NCI-H460 (cell line): ENCODE measurements at regions not wholly inside any gene's neighbourhood (a gene's known extent, or its start where the extent isn't known, plus 50 kb on each side); places are given as distances from the start of the nearest gene placed in this dataset.
"Not testable (repeated sequence)": the region's sequence is repeated elsewhere in the genome, so short reads cannot be mapped to it uniquely, and the experiment has no call there.

Experiments used
- DNase-seq: peaks from one replicate; pipeline ENCODE4 v3.0.0-alpha.2; 2016; ENCODE audit warnings: low read depth; ENCODE audit errors: extremely low read depth

DNA sequence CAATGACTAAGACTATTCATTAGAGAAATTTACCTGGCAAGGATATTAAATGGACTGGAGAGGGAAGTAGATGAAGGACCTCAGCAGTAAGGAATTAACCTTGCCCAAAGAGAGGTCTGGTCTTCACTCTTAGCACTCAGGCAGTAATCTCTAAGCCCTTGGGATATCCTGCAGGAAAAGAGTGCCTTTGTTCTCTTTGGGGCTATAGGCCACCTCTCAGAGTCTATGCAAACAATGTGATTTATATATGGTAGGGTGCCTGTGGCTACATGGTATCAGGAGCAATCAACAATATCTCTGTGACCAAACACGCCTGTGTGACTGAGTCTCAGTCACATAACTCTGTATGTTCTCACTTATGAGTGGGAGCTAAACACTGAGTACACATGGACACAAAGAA lies 154.7 kb upstream of the CDK1 start:
- no peak for DNase-seq

DNA sequence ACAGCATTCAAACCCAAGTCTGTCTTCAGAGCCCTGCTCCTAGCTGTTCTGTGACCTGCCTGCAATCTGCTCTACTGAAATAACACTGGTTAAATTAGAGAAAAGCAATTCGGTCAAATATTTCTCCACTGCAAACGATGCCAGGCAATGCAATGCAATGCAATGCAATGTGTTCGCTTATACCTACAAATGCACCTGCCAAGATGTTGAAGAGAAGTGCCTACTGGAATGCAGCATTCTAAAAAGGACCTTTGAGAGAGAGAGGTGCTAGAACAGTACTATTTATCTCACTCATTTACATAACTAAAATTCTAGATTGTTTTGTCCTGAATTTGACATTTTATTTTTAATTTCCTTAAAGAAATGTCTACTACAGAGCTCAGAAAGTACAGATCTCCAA lies 157.3 kb upstream of the CDK1 start:
- DNase-seq, result no peak

DNA sequence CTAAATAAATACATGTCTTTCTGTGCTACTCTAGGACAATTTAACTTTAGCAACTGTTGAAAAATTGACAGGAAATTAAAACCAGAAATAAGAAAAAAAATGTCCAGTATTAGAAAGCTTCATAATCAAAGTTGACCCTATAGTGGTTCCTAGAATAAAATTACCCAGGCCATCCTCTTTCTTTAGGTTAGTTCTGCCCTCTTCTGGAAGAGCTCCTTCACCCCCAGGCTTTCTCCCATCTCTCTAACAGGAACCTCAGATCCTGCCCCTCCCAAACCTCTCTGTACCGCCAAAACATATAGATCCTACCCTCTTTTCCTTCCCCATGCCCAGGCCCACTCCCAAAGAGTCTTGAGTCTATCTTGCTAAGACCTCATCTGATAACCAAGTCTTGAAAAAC lies 159.4 kb upstream of the CDK1 start:
- no peak for DNase-seq

DNA sequence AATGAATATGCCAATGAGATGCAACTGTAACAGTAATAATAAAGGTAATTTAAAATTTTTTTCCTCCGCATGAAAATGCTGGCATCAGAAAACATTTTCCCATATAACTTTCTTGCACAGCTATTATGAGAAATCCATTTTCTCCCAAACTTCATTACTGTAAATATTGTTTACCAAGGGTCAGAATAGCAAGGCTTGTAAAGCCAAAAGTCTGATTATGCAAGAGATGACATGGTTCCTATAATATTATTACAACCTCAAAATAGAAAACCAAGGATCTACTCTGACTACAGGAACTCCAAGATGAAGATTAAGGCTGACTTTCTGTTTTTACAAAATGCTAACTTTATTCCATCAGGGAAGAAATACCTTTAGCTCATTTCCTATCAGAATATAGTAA lies 162.7 kb upstream of the CDK1 start:
- DNase-seq, result no peak

DNA sequence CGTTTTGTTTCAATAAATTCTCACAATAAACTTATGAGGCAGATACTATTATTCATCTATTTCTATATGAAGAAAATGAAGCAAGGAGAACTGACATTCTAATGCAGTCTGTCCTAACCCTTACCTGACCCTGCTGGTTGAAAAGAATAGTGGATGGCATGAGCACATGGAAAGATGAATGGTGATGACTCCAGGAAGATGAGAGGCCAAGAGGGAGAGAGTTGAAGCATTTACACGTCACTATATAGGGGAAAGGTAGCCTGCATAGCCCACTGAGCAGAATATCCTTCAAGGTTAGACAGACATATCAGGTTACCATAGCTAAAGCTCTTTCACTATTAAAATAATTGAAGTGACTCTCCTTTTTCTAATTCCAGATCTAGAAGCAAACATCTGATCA lies 163.9 kb upstream of the CDK1 start:
- DNase-seq, result no peak

DNA sequence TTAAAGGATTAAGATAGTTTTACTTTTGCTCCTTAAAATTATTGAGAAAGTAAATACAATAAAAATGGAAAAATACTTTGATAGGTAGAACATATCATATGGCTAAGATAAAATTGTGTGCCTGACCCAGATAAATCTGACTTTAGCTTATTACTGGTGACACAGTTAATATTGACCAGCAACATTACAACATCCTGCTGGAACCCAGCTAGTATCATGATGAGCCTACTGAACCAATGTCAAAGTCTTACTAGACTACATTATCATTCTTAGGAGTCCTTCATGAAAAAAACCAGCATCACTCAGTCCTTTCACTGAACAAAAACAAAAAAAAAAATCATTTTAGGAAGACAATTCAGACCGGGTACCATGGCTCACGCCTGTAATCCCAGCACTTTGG lies 164.8 kb upstream of the CDK1 start:
- DNase-seq, result no peak

DNA sequence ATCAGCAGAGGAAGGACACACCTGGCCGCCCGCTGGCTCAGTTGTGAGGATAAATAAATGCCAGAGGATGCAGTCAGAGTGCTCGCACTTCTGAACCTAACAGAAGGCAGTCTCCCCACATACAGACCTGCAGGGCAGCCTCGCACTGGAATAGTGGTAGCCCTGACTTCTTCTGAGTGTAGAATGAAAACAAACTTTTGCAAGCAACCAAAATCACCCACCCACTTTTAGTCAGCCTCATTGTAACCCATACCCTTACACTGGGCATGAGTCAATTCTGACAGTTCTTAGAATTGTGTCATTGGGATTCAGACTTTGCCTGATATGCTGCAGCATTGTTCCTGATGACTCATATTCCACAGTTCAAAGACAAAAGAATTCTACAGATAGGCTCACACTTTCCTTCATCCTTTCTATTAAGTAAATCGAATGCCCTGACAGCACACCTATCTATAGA lies 167.0 kb upstream of the CDK1 start:
- DNase-seq, result peak; percentile 8

DNA sequence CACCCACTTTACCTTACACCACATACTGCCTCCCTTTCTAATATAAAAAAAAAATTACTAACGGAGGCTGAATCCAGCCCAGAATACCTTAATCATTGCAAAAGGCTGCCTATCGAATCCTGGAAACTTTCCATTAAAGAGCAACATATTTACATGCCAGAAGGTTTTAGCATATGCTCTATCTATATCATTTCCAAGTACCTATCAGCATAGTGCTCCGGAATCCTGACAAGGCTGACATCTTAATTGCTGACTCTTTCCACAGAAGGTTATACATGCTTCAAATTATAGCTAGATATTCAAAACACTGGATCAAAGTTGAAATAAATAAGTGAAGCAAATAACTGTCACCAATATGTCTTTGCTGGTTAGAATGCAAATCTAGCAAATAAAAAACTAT lies 170.9 kb upstream of the CDK1 start:
- DNase-seq, result no peak

DNA sequence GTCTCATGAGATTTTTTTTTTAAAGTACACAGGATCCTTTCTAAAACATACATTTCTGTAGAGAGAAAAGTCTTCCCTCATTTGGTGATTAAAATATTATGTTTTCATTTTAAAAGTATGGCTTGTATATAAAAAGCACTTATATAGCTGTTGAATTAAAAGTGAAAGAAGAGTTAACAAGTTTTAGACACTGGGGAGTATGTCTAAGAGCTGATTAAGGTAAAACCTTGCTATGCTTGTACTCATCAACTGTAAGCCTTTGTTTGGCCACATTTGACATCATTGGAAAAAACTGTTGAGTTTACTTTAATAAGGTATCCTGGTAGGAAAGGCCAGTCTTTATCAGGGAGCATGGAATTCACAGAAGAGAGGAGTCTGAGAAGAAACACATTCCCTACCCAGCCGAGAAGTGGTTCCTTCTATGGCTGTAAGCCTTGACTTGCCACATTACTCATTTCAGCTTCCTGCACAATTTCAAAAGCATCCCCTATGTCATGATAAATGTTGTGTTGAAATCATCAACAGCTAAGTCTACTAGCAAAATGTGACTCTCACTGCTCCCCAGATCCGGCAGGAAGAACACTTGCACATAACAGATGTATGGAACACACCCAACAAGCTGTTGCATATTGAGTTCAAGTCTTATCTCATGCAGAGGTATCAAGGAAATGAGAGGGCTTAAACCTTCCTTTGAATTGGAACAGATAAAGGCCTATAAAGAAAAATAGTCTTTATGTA lies 171.8 kb upstream of the CDK1 start:
- no peak for DNase-seq

DNA sequence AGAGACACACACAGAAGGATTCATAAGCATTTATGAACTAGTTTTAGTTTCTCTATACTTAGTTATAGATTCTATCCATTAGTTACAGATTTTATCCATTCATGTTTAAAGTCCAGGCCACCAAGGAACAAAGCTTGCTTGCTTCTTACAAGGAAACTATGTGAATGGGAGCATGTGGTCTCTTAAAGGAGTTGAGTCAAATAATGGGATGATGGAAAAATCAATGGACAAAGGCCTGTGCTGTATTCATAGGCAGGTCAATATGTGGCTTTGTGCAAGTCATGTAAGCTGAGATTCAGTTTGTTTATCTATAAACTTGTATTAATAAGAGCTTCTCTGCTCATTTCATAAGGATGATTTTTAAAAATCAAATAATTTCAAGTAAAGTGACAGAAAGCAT lies 172.8 kb upstream of the CDK1 start:
- DNase-seq, result no peak

DNA sequence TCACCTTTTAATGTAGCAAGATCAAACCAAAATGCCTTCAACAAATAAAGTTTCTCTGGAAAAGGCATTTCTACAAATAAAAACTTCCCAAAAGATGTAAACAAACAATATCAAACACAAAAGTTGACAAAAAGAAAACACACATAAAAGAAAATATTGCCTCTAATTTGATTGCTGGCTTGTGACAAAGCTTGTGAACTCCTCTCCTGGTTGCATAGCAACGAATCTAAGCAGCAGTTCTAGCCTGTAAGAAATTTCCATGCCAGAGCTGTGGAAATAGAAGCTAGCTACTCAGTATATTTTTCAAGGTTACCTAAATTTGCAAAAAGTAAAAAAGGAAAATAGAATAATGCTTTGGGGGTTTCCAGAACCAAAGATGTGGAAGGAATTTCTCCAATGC lies 173.9 kb upstream of the CDK1 start:
- DNase-seq, result no peak

DNA sequence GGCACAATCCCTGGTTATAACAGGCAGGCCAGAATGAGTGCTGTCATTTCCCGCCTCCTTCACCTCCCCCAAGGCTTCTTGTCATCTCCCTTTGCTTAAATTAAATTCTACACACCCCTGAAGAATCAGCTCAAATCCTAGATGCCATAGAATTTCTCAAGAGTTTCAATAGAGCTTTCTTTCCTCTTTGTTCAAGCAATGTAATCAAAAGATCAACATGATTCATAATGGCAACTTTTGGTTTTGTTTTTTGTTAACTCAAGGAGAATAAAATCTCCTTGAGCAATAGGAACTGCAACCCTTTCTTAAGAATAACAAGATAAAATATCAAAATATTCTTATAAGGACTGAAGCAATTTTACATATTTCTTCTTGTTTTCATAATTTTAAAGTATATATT lies 180.8 kb upstream of the CDK1 start:
- DNase-seq, result no peak

DNA sequence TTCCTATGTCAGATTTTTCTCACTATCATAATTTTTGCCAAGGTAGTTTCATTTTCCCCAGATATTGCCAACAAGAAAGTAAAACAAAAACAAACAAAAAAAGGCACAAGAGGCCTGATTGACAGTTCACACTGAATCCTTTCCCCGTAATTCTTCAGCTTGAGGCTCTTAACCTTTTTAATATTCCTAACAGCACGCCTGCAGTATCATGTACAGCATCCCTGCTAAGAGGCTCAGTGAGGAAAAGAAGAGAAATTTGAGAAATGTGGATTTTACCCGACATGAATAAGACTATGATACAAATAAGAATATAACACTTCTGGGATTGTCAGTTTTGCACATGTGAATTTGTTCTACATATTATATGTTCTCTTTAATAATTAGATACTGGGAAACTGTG lies 182.4 kb upstream of the CDK1 start:
- no peak for DNase-seq

DNA sequence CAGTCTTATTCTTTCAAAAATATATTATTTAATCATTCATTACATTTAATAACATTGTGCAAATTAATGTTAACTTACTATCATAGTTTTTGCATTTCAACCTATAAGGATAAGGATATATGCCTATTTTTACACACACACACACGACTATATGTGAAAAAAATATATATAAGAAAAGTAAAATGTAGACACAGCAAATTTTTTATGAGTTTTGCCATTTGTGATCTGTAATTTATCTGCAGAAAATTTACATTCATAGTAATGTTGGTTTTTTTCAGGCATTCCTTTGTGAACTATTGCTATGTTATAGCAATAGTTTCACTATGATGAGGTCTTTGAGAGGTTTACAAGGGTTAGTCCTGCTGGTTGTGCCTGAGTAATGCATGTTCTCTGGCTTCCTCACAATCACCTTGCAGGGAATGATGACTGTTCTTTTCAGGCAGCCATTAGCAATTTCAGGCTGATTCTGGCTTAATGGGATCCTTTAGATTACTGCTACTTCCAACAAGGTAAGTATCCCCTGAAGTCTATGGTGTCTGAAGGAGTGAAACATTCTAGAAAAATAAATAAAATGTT lies 183.7 kb upstream of the CDK1 start:
- DNase-seq, result no peak

DNA sequence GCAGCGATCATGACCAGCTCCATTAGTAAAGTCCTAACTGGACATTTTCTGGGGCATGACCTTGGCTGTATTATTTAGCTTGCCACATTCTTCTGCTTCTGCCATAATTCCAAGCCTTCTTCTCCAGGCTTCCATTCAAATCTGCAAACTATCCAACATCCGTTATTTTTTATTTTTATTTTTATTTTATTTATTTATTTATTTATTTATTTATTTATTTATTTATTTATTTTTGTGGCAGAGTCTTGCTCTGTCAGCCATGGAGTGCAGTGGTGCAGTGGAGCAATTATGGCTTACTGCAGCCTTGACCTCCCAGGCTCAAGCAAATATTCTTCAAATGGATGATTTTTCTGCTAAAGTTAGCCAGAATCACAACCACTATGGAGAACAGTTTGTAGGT lies 187.2 kb upstream of the CDK1 start:
- DNase-seq, result no peak

DNA sequence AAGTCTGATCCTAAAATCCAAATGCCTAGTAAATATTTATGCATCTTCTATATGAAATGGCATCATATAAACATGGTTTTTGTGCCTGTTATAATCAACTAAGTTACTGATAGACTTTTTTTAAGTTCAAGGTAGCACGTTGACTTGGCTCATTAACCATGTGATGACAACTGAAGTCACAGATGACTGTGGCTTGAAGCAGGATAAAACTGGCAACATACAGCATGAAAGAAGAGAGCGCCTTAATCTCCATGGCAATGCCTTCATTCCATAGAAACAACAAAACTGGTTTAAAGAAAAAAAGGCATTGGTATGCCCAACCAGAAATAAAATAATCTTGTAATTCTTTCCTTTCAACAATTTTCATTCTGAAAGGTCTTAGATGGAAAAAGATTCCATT lies 188.9 kb upstream of the CDK1 start:
- DNase-seq, result no peak

DNA sequence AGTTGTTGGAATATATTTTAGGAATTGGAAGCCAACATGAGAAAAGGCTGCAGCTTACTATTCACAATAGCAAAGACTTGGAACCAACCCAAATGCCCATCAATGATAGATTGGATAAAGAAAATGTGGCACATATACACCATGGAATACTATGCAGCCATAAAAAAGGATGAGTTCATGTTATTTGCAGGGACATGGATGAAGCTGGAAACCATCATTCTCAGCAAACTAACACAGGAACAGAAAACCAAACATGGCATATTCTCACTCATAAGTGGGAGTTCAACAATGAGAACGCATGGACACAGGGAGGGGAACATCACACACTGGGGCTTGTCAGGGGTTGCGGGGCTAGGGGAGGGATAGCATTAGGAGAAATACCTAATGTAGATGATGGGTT lies 192.1 kb upstream of the ANK3 start:
- DNase-seq, result not testable (repeated sequence)

DNA sequence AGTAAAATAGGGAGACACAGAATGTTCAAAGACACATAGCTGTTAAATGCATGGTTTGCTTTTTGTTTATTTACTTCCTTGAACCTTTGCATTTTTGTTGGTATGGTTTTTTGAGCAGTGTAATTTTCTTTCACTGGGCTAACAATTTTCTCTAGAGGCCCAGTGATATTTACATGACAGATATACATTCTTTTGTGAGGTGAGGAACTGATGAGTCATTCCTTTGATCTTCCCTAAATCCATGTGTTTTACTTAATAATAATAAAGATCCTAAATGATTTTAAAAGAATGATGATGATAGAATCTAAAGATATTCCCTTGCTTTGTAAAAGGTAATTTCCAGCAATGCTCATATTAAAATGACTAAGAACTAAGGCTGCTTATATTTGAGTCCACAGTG lies 188.5 kb upstream of the ANK3 start:
- DNase-seq, result no peak

DNA sequence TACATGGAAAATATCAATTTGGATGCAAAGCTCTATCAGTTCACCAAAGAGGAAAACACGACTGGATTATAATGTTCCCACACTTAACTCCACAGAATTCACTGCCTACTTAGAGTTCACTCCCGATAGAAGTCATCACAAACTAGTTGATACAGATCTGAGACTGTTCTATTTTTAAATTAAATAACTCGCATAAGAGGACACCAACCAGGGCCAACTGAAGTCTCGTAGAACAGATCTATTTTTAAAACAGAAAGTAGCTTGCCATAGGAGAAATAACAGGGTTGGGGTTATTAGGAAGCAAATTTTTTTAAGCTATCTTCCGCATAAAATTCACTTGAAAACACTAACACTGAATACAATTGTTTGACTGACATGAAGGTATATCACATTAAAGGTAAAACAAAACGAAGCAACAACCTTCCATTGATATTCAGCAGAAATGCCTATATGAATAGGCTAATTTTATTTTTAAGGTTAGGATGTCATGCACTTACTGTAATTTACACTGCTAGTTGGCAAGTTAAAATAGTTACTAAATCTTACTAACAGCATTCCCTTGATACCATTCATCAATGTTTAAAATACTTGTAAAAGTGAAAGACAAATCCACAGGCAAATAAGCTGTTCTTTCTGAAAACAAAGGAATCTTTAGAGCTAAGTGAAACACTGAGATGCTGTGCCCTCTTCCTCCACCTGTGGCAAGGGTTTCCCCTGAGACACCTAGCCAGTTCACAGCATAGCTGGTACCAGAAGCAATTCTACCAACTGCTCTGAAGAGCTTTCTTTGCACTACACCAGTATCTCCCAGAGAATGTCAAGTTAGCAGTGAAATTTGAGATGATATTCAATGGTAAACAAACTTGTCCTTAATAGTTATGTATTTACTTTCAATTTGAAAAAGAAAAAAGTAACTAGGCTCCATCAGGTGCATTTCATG lies 186.7 kb upstream of the ANK3 start:
- DNase-seq, result no peak

DNA sequence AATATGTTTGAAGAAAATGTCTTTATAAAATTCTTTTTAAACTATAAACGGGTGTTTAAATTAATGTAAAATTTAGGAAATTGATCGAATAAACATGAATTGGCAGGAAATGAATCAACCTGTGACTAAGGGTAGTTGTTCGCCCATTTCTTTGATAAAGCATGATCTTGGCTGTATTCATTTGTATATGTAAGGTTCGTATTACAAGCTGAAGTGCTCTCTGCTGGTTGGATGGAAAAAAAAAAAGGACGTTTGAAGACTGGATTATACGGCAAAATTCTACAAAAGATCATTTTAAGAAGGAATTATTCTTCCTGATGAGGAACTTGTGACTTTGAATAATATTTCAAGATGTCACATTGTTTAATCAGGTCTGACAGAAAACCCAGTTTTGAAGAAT lies 185.4 kb upstream of the ANK3 start:
- no peak for DNase-seq

DNA sequence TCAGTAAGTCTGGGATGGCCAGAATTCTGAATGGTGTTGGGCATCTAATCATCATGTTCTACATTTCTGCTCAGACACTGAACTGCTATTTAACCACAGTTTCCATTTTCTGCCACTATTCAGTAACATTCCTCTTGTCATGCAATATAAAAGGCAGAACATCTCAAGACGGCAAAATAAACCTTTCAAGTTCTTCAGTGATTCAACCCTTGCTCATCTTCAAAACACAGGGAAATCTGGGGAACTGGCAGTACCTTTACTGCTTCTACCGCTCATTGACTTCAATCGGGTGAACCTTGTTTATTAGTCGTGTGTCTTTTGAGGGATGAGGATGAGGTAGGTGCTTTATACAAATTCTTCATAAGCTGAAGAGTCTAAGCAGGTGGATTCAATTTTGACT lies 184.7 kb upstream of the ANK3 start:
- DNase-seq, result no peak

DNA sequence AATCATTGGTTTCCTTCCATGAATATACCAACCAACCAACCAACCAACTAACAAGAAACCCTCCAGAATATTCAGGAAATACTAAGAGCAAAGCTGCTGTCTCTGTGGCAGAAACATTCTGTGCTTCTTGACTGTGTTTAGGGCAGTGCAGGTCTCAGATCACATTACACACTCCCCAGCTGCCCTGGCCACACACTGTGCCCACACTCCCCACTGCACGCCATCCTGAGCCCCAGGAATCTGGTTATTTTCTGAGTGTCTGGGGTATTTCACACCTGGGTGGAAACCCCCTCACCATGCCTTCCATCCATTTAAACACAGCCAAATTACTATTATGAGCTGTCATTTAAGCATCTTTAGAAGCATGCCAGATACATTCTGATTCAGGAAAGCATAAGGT lies 183.7 kb upstream of the ANK3 start:
- DNase-seq, result no peak
